Keratinocyte (primary cell): ENCODE measurements at regions not wholly inside any gene's neighbourhood (a gene's known extent, or its start where the extent isn't known, plus 50 kb on each side); places are given as distances from the start of the nearest gene placed in this dataset.

Source experiments
- DNase-seq: peaks from one replicate; pipeline ENCODE4 v3.0.0-alpha.2; 2011; ENCODE audit warnings: low read depth, missing footprints, low spot score
- FAIRE-seq: peaks from 2 replicates; lab custom pipeline; 2011; peaks lifted over from hg19 to GRCh38; lab: Jason Lieb, UNC
- H2AFZ ChIP-seq: 2 replicates; pipeline ENCODE4 v1.6.0; 2012; ENCODE audit warnings: low read length, control low read depth, inconsistent platforms; ENCODE audit not compliant: control insufficient read depth
- H3K27ac ChIP-seq: 2 replicates; pipeline ENCODE4 v1.5.1; 2011; ENCODE audit warnings: low read length; ENCODE audit not compliant: control insufficient read depth, insufficient read depth
- H3K27me3 ChIP-seq: 3 replicates; pipeline ENCODE4 v1.6.0; 2011; ENCODE audit warnings: low read length; ENCODE audit not compliant: control insufficient read depth, insufficient read depth; ENCODE audit errors: extremely low read depth
- H3K36me3 ChIP-seq, 2 experiments: 2 replicates in 1 of 2; 3 replicates in 1 of 2; pipeline ENCODE4 v1.5.1; 2011; ENCODE audit warnings: low read length in 2 of 2, mild to moderate bottlenecking in 1 of 2; ENCODE audit not compliant: control insufficient read depth in 2 of 2, insufficient read depth in 2 of 2; ENCODE audit errors: extremely low read depth in 1 of 2
- H3K4me1 ChIP-seq: 3 replicates; pipeline ENCODE4 v1.5.1; 2011; ENCODE audit warnings: low read length; ENCODE audit not compliant: control insufficient read depth, insufficient read depth; ENCODE audit errors: extremely low read depth
- H3K4me2 ChIP-seq: 3 replicates; pipeline ENCODE4 v1.6.0; 2011; ENCODE audit warnings: low read depth, low read length; ENCODE audit not compliant: control insufficient read depth, insufficient read depth; ENCODE audit errors: extremely low read depth
- H3K4me3 ChIP-seq, 3 experiments: fragments of 200-600 bp in 1 of 3; sonication (generic) in 1 of 3; 2 replicates in 2 of 3; 3 replicates in 1 of 3; pipeline ENCODE4 v1.5.1; 2011 to 2016; ENCODE audit warnings: low read length in 3 of 3, mild to moderate bottlenecking in 3 of 3, control low read depth in 2 of 3, inconsistent platforms in 1 of 3, low read depth in 1 of 3, mixed read lengths in 1 of 3, mixed run types in 1 of 3, moderate library complexity in 1 of 3; ENCODE audit not compliant: control insufficient read depth in 2 of 3, insufficient read depth in 2 of 3; ENCODE audit errors: extremely low read depth in 1 of 3
- H3K79me2 ChIP-seq: 2 replicates; pipeline ENCODE4 v1.6.0; 2012; ENCODE audit warnings: low read length; ENCODE audit not compliant: control insufficient read depth, insufficient read depth
- H3K9ac ChIP-seq: 3 replicates; pipeline ENCODE4 v1.6.0; 2011; ENCODE audit warnings: low read length; ENCODE audit not compliant: control insufficient read depth, insufficient read depth; ENCODE audit errors: extremely low read depth
- H3K9me1 ChIP-seq: 3 replicates; pipeline ENCODE4 v1.6.0; 2011; ENCODE audit warnings: low read length; ENCODE audit not compliant: control insufficient read depth, insufficient read depth; ENCODE audit errors: extremely low read depth
- H3K9me3 ChIP-seq: 2 replicates; pipeline ENCODE4 v1.5.1; 2012; ENCODE audit warnings: low read depth, low read length; ENCODE audit not compliant: control insufficient read depth
- H4K20me1 ChIP-seq: 3 replicates; pipeline ENCODE4 v1.6.0; 2011; ENCODE audit warnings: low read length; ENCODE audit not compliant: control insufficient read depth, insufficient read depth; ENCODE audit errors: extremely low read depth
- EZH2 ChIP-seq: IDR thresholded peaks from one replicate; pipeline ENCODE4 v1.6.1; 2012; ENCODE audit warnings: inconsistent platforms, mild to moderate bottlenecking, low read length, moderate library complexity
- dilution Hi-C: fragments of 300-500 bp; cut with MboI; formaldehyde crosslinking; loops from one replicate; pipeline ENCODE4 v1.7.0; 2020; ENCODE audit warnings: low sequenced_read_pairs; ENCODE audit not compliant: extremely low pct_ligation_motif_present
- TF ChIP-seq, protein P1 (sequence below), 3 experiments: IDR thresholded peaks in 1 of 3; conservative IDR thresholded peaks in 1 of 3; optimal IDR thresholded peaks in 1 of 3; 2 replicates in 2 of 3; 3 replicates in 1 of 3; pipeline versions ENCODE3 to v1.5.1; 2011; ENCODE audit warnings: low read length in 3 of 3, mild to moderate bottlenecking in 3 of 3, moderate library complexity in 2 of 3, control low read depth in 1 of 3, inconsistent platforms in 1 of 3; ENCODE audit not compliant: insufficient read depth in 2 of 3; ENCODE audit errors: extremely low read depth in 1 of 3

DNA sequence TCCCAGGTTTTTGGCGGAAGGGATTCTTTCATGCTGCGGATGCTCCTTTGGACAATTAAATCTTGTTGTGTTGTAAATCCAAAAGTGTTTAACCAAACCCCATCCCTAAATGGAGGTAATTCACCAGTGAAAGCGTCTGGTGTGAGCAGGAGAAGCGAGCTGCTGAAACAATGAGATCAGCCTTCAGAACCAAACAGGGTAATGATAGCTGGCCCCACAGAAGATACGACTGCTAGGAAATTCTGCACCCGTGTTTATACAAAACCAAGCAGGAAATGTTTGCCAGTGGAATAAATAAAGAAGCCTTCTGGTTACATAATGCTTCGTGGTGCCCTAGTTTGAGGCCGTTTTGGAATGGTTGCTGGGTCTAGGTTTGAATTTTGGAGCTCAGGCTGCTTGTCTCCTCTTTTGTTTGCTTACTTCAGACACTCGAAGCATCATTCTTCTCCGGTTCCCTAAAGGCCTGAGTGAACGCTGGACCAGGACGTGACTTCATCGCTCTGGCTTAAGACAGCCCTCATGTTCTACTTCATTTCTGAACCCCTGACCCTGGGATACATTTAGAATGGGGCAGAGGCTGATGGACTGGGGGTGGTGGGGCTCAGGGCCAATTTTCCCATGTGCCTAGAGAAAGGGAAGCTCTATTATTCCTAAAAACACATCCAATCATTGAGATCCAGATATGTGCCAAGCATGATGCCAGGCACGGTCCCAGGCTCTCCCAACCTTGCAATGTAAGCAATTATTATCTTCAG is 61.6 kb upstream of the JAG1 start:
- no peak for TF ChIP-seq EZH2
- TF ChIP-seq, protein P1, sequence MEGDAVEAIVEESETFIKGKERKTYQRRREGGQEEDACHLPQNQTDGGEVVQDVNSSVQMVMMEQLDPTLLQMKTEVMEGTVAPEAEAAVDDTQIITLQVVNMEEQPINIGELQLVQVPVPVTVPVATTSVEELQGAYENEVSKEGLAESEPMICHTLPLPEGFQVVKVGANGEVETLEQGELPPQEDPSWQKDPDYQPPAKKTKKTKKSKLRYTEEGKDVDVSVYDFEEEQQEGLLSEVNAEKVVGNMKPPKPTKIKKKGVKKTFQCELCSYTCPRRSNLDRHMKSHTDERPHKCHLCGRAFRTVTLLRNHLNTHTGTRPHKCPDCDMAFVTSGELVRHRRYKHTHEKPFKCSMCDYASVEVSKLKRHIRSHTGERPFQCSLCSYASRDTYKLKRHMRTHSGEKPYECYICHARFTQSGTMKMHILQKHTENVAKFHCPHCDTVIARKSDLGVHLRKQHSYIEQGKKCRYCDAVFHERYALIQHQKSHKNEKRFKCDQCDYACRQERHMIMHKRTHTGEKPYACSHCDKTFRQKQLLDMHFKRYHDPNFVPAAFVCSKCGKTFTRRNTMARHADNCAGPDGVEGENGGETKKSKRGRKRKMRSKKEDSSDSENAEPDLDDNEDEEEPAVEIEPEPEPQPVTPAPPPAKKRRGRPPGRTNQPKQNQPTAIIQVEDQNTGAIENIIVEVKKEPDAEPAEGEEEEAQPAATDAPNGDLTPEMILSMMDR (optimal IDR thresholded peaks at IDR 0.05 in 1 of 3, IDR thresholded peaks at IDR 0.05 in 1 of 3, conservative IDR thresholded peaks at IDR 0.05 in 1 of 3; ENCODE audit: extremely low read depth in 1 of 3, insufficient read depth in 2 of 3, low read length in 3 of 3), result no peak
- H3K4me2 ChIP-seq, result no peak overlapping the region
- no peak overlapping the region for H3K27ac ChIP-seq

DNA sequence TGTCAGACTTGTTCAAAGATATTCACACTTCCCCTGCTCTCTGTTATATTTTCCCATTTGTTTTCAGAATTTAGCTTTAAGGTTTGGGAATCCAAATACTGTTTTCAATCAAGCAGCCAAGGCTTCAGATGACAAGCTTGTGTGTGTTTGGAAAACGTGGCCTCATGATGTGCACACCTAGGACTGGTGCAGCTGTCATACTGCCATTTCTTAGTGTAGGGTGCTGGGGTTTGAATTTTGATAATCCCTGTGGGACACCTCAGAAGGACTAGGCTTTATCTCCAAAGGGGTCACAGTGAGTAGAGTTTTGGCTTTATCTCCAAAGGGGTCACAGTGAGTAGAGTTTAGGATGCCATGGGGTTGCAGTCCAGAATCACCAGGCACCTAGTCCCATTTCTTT is 65.3 kb upstream of the JAG1 start:
- no peaks in the 10 kb centered on the region for H4K20me1 ChIP-seq
- dilution Hi-C loops, result no loop called here
- H2AFZ ChIP-seq, result peak overlapping the region; percentile 55
- no peak for FAIRE-seq
- peak overlapping the region; percentile 86 for H3K4me2 ChIP-seq
- no peaks in the 10 kb centered on the region for H3K79me2 ChIP-seq
- no peaks in the 10 kb centered on the region for H3K27me3 ChIP-seq
- H3K4me1 ChIP-seq, result peaks cover 15% of the 10 kb centered on the region
- H3K9ac ChIP-seq, result peak overlapping the region; percentile 51
- H3K9me1 ChIP-seq, result no peaks in the 10 kb centered on the region
- no peak for DNase-seq
- no peaks in the 10 kb centered on the region for H3K9me3 ChIP-seq
- no peak for TF ChIP-seq EZH2
- TF ChIP-seq, protein P1 (optimal IDR thresholded peaks at IDR 0.05 in 1 of 3, IDR thresholded peaks at IDR 0.05 in 1 of 3, conservative IDR thresholded peaks at IDR 0.05 in 1 of 3; ENCODE audit: extremely low read depth in 1 of 3, insufficient read depth in 2 of 3, low read length in 3 of 3), result no peak
- H3K4me3 ChIP-seq, result peak overlapping the region in 2 of 3 experiments; percentile 49 to 63
- peak overlapping the region; percentile 15 for H3K27ac ChIP-seq
- H3K36me3 ChIP-seq, result no peaks in the 10 kb centered on the region

More for the DNA sequence above, 61.6 kb upstream of the JAG1 start:
- no peak overlapping the region for H2AFZ ChIP-seq
- dilution Hi-C loops, result no loop called here
- no peaks in the 10 kb centered on the region for H3K36me3 ChIP-seq
- H3K9me3 ChIP-seq, result no peaks in the 10 kb centered on the region
- no peaks in the 10 kb centered on the region for H3K79me2 ChIP-seq
- H3K9ac ChIP-seq, result no peak overlapping the region
- FAIRE-seq (no peak), DNase-seq (no peak)
- H3K9me1 ChIP-seq, result no peaks in the 10 kb centered on the region
- no peaks in the 10 kb centered on the region for H3K27me3 ChIP-seq
- H3K4me1 ChIP-seq, result peaks cover 35% of the 10 kb centered on the region
- no peaks in the 10 kb centered on the region for H4K20me1 ChIP-seq
- H3K4me3 ChIP-seq, result no peak overlapping the region
